Keratinocyte (primary cell): ENCODE measurements at regions not wholly inside any gene's neighbourhood (a gene's known extent, or its start where the extent isn't known, plus 50 kb on each side); places are given as distances from the start of the nearest gene placed in this dataset.

Experiments
- DNase-seq: peaks from one replicate; pipeline ENCODE4 v3.0.0-alpha.2; 2011; ENCODE audit warnings: low read depth, missing footprints, low spot score
- FAIRE-seq: peaks from 2 replicates; lab custom pipeline; 2011; peaks lifted over from hg19 to GRCh38; lab: Jason Lieb, UNC
- H2AFZ ChIP-seq: 2 replicates; pipeline ENCODE4 v1.6.0; 2012; ENCODE audit warnings: low read length, control low read depth, inconsistent platforms; ENCODE audit not compliant: control insufficient read depth
- H3K27ac ChIP-seq: 2 replicates; pipeline ENCODE4 v1.5.1; 2011; ENCODE audit warnings: low read length; ENCODE audit not compliant: control insufficient read depth, insufficient read depth
- H3K27me3 ChIP-seq: 3 replicates; pipeline ENCODE4 v1.6.0; 2011; ENCODE audit warnings: low read length; ENCODE audit not compliant: control insufficient read depth, insufficient read depth; ENCODE audit errors: extremely low read depth
- H3K36me3 ChIP-seq, 2 experiments: 2 replicates in 1 of 2; 3 replicates in 1 of 2; pipeline ENCODE4 v1.5.1; 2011; ENCODE audit warnings: low read length in 2 of 2, mild to moderate bottlenecking in 1 of 2; ENCODE audit not compliant: control insufficient read depth in 2 of 2, insufficient read depth in 2 of 2; ENCODE audit errors: extremely low read depth in 1 of 2
- H3K4me1 ChIP-seq: 3 replicates; pipeline ENCODE4 v1.5.1; 2011; ENCODE audit warnings: low read length; ENCODE audit not compliant: control insufficient read depth, insufficient read depth; ENCODE audit errors: extremely low read depth
- H3K4me2 ChIP-seq: 3 replicates; pipeline ENCODE4 v1.6.0; 2011; ENCODE audit warnings: low read depth, low read length; ENCODE audit not compliant: control insufficient read depth, insufficient read depth; ENCODE audit errors: extremely low read depth
- H3K4me3 ChIP-seq, 3 experiments: fragments of 200-600 bp in 1 of 3; sonication (generic) in 1 of 3; 2 replicates in 2 of 3; 3 replicates in 1 of 3; pipeline ENCODE4 v1.5.1; 2011 to 2016; ENCODE audit warnings: low read length in 3 of 3, mild to moderate bottlenecking in 3 of 3, control low read depth in 2 of 3, inconsistent platforms in 1 of 3, low read depth in 1 of 3, mixed read lengths in 1 of 3, mixed run types in 1 of 3, moderate library complexity in 1 of 3; ENCODE audit not compliant: control insufficient read depth in 2 of 3, insufficient read depth in 2 of 3; ENCODE audit errors: extremely low read depth in 1 of 3
- H3K79me2 ChIP-seq: 2 replicates; pipeline ENCODE4 v1.6.0; 2012; ENCODE audit warnings: low read length; ENCODE audit not compliant: control insufficient read depth, insufficient read depth
- H3K9ac ChIP-seq: 3 replicates; pipeline ENCODE4 v1.6.0; 2011; ENCODE audit warnings: low read length; ENCODE audit not compliant: control insufficient read depth, insufficient read depth; ENCODE audit errors: extremely low read depth
- H3K9me1 ChIP-seq: 3 replicates; pipeline ENCODE4 v1.6.0; 2011; ENCODE audit warnings: low read length; ENCODE audit not compliant: control insufficient read depth, insufficient read depth; ENCODE audit errors: extremely low read depth
- H3K9me3 ChIP-seq: 2 replicates; pipeline ENCODE4 v1.5.1; 2012; ENCODE audit warnings: low read depth, low read length; ENCODE audit not compliant: control insufficient read depth
- H4K20me1 ChIP-seq: 3 replicates; pipeline ENCODE4 v1.6.0; 2011; ENCODE audit warnings: low read length; ENCODE audit not compliant: control insufficient read depth, insufficient read depth; ENCODE audit errors: extremely low read depth
- EZH2 ChIP-seq: IDR thresholded peaks from one replicate; pipeline ENCODE4 v1.6.1; 2012; ENCODE audit warnings: inconsistent platforms, mild to moderate bottlenecking, low read length, moderate library complexity
- dilution Hi-C: fragments of 300-500 bp; cut with MboI; formaldehyde crosslinking; loops from one replicate; pipeline ENCODE4 v1.7.0; 2020; ENCODE audit warnings: low sequenced_read_pairs; ENCODE audit not compliant: extremely low pct_ligation_motif_present
- TF ChIP-seq, protein P1 (sequence below), 3 experiments: IDR thresholded peaks in 1 of 3; conservative IDR thresholded peaks in 1 of 3; optimal IDR thresholded peaks in 1 of 3; 2 replicates in 2 of 3; 3 replicates in 1 of 3; pipeline versions ENCODE3 to v1.5.1; 2011; ENCODE audit warnings: low read length in 3 of 3, mild to moderate bottlenecking in 3 of 3, moderate library complexity in 2 of 3, control low read depth in 1 of 3, inconsistent platforms in 1 of 3; ENCODE audit not compliant: insufficient read depth in 2 of 3; ENCODE audit errors: extremely low read depth in 1 of 3

DNA sequence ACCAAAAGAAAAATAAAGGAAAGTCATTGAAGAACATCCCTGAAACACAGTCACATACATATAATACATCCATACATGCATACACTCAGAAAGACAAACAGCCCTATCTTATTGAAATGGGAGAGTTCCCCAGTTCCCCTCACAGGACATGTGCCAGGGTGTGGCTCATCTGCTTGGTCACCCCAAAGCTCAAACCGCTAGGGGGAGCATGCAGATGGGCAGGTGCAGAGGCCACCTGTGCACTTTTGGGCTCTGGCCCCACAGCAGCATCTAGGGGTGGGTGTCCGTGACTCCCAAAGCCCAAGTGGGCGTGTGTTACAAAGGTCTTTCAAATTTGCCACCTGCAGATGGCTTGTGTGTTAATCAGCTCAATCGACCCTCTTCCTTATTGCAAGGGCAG, 75.2 kb downstream of the CMAS start:
- no peak for FAIRE-seq

DNA sequence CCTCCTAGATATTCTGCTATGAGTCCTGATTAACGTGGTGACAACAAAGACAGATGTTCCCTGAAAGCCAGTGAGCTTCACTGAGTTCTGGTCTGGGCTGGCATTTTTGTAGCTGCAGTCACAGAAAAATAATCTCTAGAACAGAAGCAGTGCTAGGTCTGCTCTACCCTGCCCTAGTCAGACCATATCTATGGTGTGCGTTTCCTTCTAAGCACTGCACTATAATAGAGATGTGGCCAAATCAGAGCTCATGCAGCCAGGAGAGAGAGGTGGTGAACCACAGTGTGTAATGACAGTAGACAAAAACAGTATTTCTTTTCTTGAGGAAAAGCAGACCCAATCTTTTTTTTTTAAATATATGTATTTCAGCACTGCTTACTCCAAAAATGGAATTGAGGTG, 76.3 kb downstream of the CMAS start:
- TF ChIP-seq, protein P1, sequence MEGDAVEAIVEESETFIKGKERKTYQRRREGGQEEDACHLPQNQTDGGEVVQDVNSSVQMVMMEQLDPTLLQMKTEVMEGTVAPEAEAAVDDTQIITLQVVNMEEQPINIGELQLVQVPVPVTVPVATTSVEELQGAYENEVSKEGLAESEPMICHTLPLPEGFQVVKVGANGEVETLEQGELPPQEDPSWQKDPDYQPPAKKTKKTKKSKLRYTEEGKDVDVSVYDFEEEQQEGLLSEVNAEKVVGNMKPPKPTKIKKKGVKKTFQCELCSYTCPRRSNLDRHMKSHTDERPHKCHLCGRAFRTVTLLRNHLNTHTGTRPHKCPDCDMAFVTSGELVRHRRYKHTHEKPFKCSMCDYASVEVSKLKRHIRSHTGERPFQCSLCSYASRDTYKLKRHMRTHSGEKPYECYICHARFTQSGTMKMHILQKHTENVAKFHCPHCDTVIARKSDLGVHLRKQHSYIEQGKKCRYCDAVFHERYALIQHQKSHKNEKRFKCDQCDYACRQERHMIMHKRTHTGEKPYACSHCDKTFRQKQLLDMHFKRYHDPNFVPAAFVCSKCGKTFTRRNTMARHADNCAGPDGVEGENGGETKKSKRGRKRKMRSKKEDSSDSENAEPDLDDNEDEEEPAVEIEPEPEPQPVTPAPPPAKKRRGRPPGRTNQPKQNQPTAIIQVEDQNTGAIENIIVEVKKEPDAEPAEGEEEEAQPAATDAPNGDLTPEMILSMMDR (optimal IDR thresholded peaks at IDR 0.05 in 1 of 3, IDR thresholded peaks at IDR 0.05 in 1 of 3, conservative IDR thresholded peaks at IDR 0.05 in 1 of 3; ENCODE audit: extremely low read depth in 1 of 3, insufficient read depth in 2 of 3, low read length in 3 of 3): no peak
- TF ChIP-seq EZH2: no peak
- no peaks in the 10 kb centered on the region for H3K36me3 ChIP-seq
- H3K79me2 ChIP-seq: no peaks in the 10 kb centered on the region
- H3K4me1 ChIP-seq: no peaks in the 10 kb centered on the region
- FAIRE-seq: no peak
- no peak overlapping the region for H3K27ac ChIP-seq
- no peaks in the 10 kb centered on the region for H3K9me1 ChIP-seq
- dilution Hi-C loops: no loop called here
- no peak overlapping the region for H3K9ac ChIP-seq
- H3K9me3 ChIP-seq: no peaks in the 10 kb centered on the region
- no peaks in the 10 kb centered on the region for H3K27me3 ChIP-seq
- no peaks in the 10 kb centered on the region for H4K20me1 ChIP-seq
- no peak overlapping the region for H3K4me2 ChIP-seq
- H2AFZ ChIP-seq: peak overlapping the region; percentile 25
- DNase-seq: no peak
- H3K4me3 ChIP-seq: no peak overlapping the region

More for the DNA sequence above, 75.2 kb downstream of the CMAS start:
- Histone ChIP-seq H3K9me1 (no peaks in the 10 kb centered on the region), H3K27ac (no peak overlapping the region), H3K9me3 (no peaks in the 10 kb centered on the region), H2AFZ (no peak overlapping the region), H3K79me2 (no peaks in the 10 kb centered on the region), H3K4me3 (no peak overlapping the region), H3K4me2 (no peak overlapping the region), H4K20me1 (no peaks in the 10 kb centered on the region), H3K36me3 (no peaks in the 10 kb centered on the region), H3K4me1 (no peaks in the 10 kb centered on the region), H3K9ac (no peak overlapping the region), H3K27me3 (no peaks in the 10 kb centered on the region)
- no peak for TF ChIP-seq EZH2
- TF ChIP-seq, protein P1 (optimal IDR thresholded peaks at IDR 0.05 in 1 of 3, IDR thresholded peaks at IDR 0.05 in 1 of 3, conservative IDR thresholded peaks at IDR 0.05 in 1 of 3; ENCODE audit: extremely low read depth in 1 of 3, insufficient read depth in 2 of 3, low read length in 3 of 3): peak; percentile 30 to 59 (median 57)
- dilution Hi-C loops: no loop called here
- DNase-seq: no peak
